RWPE1 (cell line): ENCODE measurements at regions not wholly inside any gene's neighbourhood (a gene's known extent, or its start where the extent isn't known, plus 50 kb on each side); places are given as distances from the start of the nearest gene placed in this dataset.

ENCODE experiments used
- CTCF ChIA-PET: fragments of 350-600 bp; sonication (Branson Sonifier 250); formaldehyde crosslinking; extraction: SDS; loops from one replicate; lab custom pipeline; 2021; lab: Yijun Ruan, JAX
- POLR2A ChIA-PET: fragments of 400-600 bp; formaldehyde crosslinking; extraction: SDS; loops from one replicate; lab custom pipeline; 2020; ENCODE audit warnings: antibody characterized with exemption; ENCODE audit not compliant: low non-redundant PET; lab: Yijun Ruan, JAX
- DNase-seq: peaks from one replicate; pipeline ENCODE4 v3.0.0; 2012; ENCODE audit warnings: low spot score
- H3K27ac ChIP-seq: fragments of 450-650 bp; 2 replicates; pipeline ENCODE4 v1.5.1; 2017
- CTCF ChIP-seq: fragments of 450-650 bp; conservative IDR thresholded peaks from 2 replicates; pipeline ENCODE4 v1.5.1; 2017; ENCODE audit warnings: low read depth, mild to moderate bottlenecking

GRCh38 chr2:237262838-237263771 lies 150.9 kb downstream of the COL6A3 start:
- no peak for TF ChIP-seq CTCF
- peak overlapping the region; percentile 88 for H3K27ac ChIP-seq
- CTCF ChIA-PET, result no interaction called here
- POLR2A ChIA-PET, result no interaction called here
- DNase-seq, result peak; percentile 65

- no peak for TF ChIP-seq CTCF
- CTCF ChIA-PET, result no interaction called here
- POLR2A ChIA-PET, result no interaction called here
- DNase-seq, result no peak
- peak overlapping the region; percentile 33; the same call in 1 of the 2 replicates for H3K27ac ChIP-seq
Observed at GRCh38 chr2:237264480-237265219, 149.3 kb downstream of the COL6A3 start.

GRCh38 chr2:237268004-237268708 lies 145.8 kb downstream of the COL6A3 start:
- no peak for TF ChIP-seq CTCF
- no peak for DNase-seq
- H3K27ac ChIP-seq, result no peak overlapping the region
- CTCF ChIA-PET, result interaction anchor here (0.5 to 0.6 kb wide), 2 partner anchors 53 to 97 kb away, joined by 3 to 6 read pairs; no protein-coding TSS in a partner anchor
- POLR2A ChIA-PET, result no interaction called here

- DNase-seq, result no peak
- no peak overlapping the region for H3K27ac ChIP-seq
- CTCF ChIA-PET, result no interaction called here
- no peak for TF ChIP-seq CTCF
- POLR2A ChIA-PET, result interaction anchor here (0.7 kb wide), 1 partner anchor 97 kb away, joined by 8 read pairs; no protein-coding TSS in a partner anchor
Observed at GRCh38 chr2:237269138-237269875, 144.7 kb downstream of the COL6A3 start.

GRCh38 chr2:237270520-237270919 lies 143.4 kb downstream of the COL6A3 start:
- TF ChIP-seq CTCF, result no peak
- DNase-seq, result no peak
- H3K27ac ChIP-seq, result no peak overlapping the region
- ChIA-PET CTCF (no interaction called here), POLR2A (no interaction called here)
